SW 1271 (cell line): ENCODE measurements at regions not wholly inside any gene's neighbourhood (a gene's known extent, or its start where the extent isn't known, plus 50 kb on each side); places are given as distances from the start of the nearest gene placed in this dataset.
"Not testable (repeated sequence)": the region's sequence is repeated elsewhere in the genome, so short reads cannot be mapped to it uniquely, and the experiment has no call there.

Experiments
- DNase-seq, 2 experiments: peaks; one replicate each; lab custom pipeline; 2025; lab: John Stamatoyannopoulos, UW

- no peak for DNase-seq
Observed at GRCh38 chr3:72031581-72031980, 246.6 kb upstream of the PROK2 start.

GRCh38 chr3:72030296-72030695 lies 245.3 kb upstream of the PROK2 start:
- not testable (repeated sequence) for DNase-seq

DNA sequence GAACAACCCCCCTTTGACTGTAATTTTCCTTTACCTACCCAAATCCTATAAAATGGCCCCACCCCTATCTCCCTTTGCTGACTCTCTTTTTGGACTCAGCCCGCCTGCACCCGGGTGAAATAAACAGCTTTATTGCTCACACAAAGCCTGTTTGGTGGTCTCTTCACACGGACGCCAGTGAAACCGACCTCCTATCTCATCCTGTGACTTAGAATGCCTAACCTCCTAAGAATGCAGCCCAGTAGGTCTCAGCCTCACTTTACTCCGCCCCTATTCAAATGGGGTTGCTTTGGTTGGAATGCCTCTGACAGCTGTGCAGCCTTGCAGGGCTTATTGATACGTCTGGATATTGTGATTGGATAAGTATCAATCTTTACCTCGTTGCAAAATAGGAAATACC lies 243.8 kb upstream of the PROK2 start:
- DNase-seq: not testable (repeated sequence)

DNA sequence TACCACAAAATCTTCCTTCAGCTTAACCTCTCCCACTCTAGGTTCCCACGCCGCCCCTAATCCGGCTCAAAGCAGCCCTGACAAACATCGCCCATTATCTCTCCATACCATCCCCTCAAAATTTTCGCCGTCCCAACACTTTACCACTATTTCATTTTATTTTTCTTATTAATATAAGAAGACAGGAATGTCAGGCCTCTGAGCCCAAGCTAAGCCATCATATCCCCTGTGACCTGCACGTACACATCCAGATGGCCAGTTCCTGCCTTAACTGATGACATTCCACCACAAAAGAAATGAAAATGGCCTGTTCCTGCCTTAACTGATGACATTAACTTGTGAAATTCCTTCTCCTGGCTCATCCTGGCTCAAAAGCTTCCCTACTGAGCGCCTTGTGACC lies 243.4 kb upstream of the PROK2 start:
- DNase-seq: not testable (repeated sequence)

GRCh38 chr3:72027728-72028127 lies 242.8 kb upstream of the PROK2 start:
- not testable (repeated sequence) for DNase-seq

GRCh38 chr3:72022027-72022426 lies 237.1 kb upstream of the PROK2 start:
- DNase-seq: no peak

- DNase-seq: no peak
Observed at GRCh38 chr3:72021531-72021930, 236.6 kb upstream of the PROK2 start.

DNA sequence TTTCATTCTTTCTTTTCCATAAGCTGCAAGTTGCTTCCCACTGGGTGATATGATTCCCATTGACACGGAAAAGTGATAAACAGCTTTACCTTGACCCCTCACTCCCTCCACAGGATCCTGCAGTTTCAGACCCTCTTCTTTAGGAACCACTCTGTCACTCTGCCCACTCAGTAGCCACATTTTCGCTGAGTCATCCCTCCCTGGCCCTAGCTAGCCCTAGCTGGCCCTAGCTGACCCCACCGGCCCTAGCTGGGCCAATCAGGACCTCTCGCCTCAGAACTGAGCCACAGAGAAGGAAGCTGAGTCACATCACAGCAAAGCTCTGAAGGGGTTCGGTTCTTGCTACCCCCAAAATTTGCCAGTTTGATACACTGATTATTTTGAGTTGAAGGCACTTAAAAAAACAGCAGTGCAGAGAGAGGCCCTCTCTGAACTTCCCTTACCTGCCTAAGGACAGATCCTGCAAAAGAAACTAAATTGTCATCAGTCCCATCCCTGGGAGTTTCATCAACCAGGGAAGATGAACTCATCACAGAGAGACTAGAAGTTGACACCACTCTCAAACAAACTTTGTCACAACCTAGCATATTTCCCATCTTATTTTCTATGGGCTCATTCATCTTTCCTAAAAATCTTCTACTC lies 233.5 kb upstream of the PROK2 start:
- no peak for DNase-seq

GRCh38 chr3:72017935-72018334 lies 233.0 kb upstream of the PROK2 start:
- DNase-seq: no peak

DNA sequence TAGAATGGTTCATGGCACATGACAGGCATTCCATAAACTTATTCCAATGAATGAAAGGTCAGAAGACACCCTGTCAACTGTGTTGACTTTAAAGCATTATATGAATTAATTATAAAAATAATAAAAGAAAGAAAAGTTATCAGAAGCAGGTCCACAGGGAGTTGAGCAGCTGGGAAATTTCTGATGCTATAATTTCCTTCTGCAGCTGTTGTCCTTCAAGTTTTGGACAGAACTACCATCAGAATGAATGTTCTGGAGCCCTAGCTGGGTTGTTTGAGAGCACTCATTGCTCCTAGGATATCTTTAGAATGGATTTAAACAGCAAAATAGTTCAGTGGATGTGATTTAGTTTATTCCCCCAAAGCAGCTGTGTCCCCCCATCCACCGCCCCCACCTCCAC lies 232.4 kb upstream of the PROK2 start:
- DNase-seq: no peak

GRCh38 chr3:72015463-72015862 lies 230.5 kb upstream of the PROK2 start:
- DNase-seq: no peak

DNA sequence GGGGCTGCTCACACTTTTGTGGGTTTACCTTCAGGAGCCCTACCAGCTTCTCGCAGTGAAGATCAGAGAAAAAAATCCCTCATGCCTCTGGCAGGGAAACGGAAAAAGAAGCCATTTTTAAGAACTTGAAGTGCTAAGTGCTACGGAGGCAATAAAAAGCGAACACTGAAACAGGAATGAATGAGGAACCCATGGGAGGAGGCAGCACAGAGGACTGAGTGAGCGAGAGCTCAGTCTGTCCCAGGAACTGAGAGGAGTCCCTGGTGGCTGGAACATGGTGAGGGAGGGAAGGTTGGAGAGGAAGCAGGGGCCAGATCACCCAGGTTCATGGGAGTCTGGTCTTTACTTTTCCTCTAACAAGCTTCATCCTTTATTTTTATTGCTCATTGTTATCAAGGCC lies 228.1 kb upstream of the PROK2 start:
- no peak for DNase-seq

GRCh38 chr3:72012363-72012762 lies 227.4 kb upstream of the PROK2 start:
- no peak for DNase-seq

DNA sequence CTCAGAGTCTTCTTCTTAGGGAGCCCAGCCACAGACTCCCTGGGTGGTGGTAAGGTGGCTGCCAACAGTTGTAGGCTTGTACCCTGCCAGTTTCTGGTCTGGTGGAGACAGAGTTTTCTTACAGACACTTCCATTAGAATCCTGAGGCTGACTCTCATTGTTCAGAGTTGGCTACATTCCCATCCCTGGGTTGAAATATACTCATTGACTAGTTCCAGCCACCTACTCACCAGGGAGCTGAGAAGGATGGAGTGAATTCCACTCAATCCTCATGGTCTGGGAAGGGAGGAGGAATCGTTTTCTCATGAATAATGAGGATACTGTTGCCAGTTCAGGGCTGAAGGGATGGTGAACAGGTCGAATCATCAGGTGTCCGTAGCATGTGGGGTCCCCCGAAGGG lies 226.5 kb upstream of the PROK2 start:
- DNase-seq: no peak

GRCh38 chr3:72009851-72010443 lies 225.0 kb upstream of the PROK2 start:
- no peak for DNase-seq

DNA sequence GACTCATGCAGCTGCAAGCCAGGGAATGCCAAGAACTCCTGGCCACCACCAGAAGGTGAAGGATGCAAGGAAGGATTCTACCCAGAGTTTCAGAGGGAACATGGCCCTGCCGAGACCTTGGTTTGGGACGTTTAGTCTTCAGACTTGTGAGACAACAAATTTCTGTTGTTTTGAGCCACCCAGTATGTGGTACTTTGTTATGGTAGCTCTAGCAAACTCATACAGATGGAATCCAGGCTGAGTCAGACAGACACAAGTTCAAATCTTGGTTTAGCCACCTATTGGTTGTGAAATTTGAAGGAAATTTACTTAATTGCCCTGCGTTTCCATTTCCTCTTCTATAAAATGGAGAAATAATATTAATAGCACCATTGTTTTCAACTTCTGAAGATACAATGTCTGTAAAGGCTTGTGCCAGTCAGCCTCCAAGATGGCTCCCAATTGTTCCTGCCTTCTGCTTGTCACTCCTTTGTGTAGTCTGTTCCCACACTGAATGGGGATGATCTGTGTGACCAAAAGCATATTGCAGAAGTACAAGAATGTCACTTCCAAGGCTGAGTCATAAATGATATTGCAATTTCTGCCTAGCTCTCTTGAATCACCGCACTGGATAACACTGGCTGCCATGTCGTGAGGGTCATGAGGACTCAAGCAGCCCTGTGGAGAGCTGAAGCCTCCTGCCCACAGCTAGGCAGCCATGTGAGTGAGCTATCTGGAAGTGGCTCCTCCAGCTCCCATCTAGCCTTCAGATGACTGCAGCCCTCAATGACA lies 223.5 kb upstream of the PROK2 start:
- no peak for DNase-seq

DNA sequence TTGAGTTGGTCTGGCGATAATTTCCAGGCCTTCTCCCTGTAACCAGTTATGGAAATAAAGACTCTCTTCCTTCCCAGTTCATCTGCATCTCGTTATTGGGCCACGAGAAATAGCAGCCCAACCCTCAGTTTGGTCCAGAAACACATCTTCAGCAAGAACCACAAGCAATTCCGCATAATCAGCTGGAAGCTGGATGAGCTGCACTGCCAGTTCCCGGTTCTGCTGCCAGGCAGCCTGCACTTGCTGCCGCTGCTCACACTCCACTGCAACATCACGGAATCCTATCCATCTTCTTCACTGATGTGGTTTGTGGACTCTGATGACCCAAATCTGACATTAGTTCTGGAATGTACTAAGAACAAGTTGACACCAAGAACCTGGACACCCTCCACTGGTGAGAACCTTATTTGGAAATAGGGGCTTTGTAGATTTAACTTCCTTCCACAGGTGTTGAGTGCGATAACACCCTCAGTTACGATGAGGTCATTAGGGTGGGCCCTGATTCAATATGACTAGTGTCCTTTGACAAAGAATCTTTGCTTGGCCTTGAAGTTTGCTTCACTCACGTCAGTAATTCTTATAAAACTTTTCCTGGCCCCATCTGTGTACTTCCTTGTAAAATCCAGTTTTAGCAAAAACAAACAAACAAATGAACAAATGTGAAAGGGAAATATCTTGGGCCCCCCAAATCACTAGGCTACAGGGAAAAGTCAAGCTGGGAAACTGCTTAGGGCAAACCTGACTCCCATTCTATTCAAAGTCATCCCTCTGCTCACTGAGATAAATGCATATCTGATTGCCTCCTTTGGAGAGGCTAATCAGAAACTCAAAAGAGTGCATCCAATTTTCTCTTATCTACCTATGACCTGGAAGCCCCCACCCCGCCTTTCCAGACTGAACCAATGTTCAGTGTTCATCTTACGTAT lies 221.9 kb upstream of the PROK2 start:
- DNase-seq: no peak

DNA sequence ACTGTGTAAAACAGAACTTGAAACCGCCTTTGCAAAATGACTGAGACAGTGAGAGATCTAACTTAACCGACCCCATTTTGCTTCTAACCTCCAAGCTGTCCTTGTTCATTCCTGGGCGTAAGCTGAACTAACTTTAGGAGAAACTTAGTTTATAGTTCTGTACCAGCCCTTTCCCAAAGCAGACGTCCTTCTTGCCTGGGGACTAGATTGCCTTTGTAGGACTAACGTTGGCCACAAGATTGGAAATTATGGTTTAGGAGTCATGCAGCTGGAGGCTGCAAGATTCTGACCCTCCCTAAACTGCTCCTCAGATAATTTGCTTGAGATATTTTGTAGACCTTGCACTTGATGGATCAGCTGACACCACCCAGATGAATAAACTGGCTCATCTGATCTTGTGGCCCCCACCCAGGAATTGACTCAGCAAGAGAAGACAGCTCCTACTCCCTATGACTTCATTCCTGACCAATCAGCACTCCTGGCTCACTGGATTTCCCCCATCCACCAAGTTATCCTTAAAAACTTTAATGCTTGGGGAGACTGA lies 219.9 kb upstream of the PROK2 start:
- no peak for DNase-seq

DNA sequence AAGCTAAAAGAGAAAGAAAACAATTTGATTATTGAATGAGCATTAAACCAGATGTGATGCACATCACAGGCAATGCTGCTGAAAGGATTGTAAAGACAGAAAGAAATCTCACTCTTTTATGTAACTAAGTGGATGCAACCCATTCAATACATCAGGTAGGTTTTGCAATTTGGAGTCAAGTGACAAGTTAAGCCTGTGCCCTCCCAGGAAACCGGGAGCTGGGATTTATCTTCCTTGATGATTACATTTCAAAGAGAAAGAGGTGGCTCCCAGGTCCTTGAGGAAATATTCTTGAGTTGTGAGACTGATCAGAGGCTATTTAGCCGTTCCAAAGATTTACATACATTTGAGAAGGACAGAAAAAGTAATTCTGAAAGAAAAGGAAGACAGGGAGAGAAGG lies 219.0 kb upstream of the PROK2 start:
- DNase-seq: no peak

- DNase-seq: no peak
Observed at GRCh38 chr3:72001758-72002157, 216.8 kb upstream of the PROK2 start.

DNA sequence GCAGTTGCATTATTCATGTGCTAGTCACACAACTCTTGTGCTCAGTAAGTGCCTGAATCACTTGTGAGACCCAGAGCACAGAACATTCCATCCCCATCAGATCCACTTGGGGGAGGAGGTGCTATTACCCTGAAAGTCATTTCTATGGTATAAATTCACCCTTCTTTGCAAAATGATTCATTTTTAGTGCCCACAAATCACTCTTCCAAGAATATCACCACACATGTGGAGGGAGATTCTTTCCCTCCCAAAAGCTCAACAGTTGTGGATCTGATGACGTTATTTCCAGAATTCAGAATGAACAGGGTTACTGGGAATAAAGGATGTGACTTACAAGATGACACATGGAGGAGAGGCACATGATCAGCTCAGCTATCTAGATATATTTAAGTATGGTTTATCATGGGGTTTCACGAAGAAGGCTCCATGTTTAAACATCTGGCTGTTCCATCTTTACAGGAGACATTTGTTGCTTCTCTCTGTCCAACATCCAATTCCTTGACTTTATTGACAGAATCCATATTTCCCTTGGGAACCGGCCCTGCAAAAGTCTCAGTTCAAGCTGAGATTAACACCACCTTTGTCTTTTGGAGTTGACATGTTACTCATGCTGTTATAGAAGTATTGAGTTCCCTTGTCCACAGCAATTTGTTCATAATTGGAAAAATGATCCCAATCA lies 214.2 kb upstream of the PROK2 start:
- DNase-seq: no peak
